WERI-Rb-1 (cell line): ENCODE measurements at regions not wholly inside any gene's neighbourhood (a gene's known extent, or its start where the extent isn't known, plus 50 kb on each side); places are given as distances from the start of the nearest gene placed in this dataset.
A peak's percentile ranks its signal among the peaks of the same experiment; 100 is the strongest.

Source experiments
- DNase-seq: peaks from one replicate; pipeline ENCODE4 v3.0.0-alpha.2; 2020
- H3K27ac ChIP-seq: fragments of 250-450 bp; sonication (Bioruptor Pico); 2 replicates; pipeline ENCODE4 v1.5.1; 2020; ENCODE audit warnings: mild to moderate bottlenecking, moderate library complexity
- H3K27me3 ChIP-seq: fragments of 250-450 bp; sonication (Bioruptor Pico); 2 replicates; pipeline ENCODE4 v1.5.1; 2021; ENCODE audit warnings: mild to moderate bottlenecking, low read depth, moderate library complexity; ENCODE audit not compliant: insufficient read depth, severe bottlenecking
- H3K36me3 ChIP-seq: fragments of 250-450 bp; sonication (Bioruptor Pico); 2 replicates; pipeline ENCODE4 v1.5.1; 2020; ENCODE audit warnings: mild to moderate bottlenecking, moderate library complexity
- H3K4me3 ChIP-seq: 2 replicates; pipeline ENCODE4 v1.5.1; 2011; ENCODE audit warnings: low read depth, mild to moderate bottlenecking, control low read depth, low read length
- H3K9me3 ChIP-seq: fragments of 250-450 bp; sonication (Bioruptor Pico); 2 replicates; pipeline ENCODE4 v1.5.1; 2021; ENCODE audit warnings: mild to moderate bottlenecking, moderate library complexity; ENCODE audit not compliant: severe bottlenecking
- CTCF ChIP-seq: IDR thresholded peaks from 2 replicates; pipeline ENCODE4 v1.5.1; 2011; ENCODE audit warnings: low read depth, mild to moderate bottlenecking, control low read depth, inconsistent platforms, low read length

- TF ChIP-seq CTCF = no peak
- Histone ChIP-seq H3K27me3 (peaks cover 22% of the 10 kb centered on the region), H3K36me3 (no peaks in the 10 kb centered on the region), H3K27ac (no peak overlapping the region), H3K4me3 (no peak overlapping the region), H3K9me3 (no peaks in the 10 kb centered on the region)
- DNase-seq = no peak
These were observed 352.6 kb downstream of the FSCB start for GRCh38 chr14:44154446-44154845.

- DNase-seq = no peak
- H3K9me3 ChIP-seq = no peaks in the 10 kb centered on the region
- no peak overlapping the region for H3K27ac ChIP-seq
- no peak overlapping the region for H3K4me3 ChIP-seq
- TF ChIP-seq CTCF = no peak
- peaks cover 19% of the 10 kb centered on the region for H3K27me3 ChIP-seq
- no peaks in the 10 kb centered on the region for H3K36me3 ChIP-seq
These were observed 355.8 kb downstream of the FSCB start for GRCh38 chr14:44151130-44151820.

- peak; percentile 65 for TF ChIP-seq CTCF
- H3K27ac ChIP-seq = no peak overlapping the region
- peaks cover 14% of the 10 kb centered on the region for H3K27me3 ChIP-seq
- H3K9me3 ChIP-seq = no peaks in the 10 kb centered on the region
- peak; percentile 44 for DNase-seq
- H3K4me3 ChIP-seq = no peak overlapping the region
- H3K36me3 ChIP-seq = no peaks in the 10 kb centered on the region
These were observed 357.5 kb downstream of the FSCB start for GRCh38 chr14:44149597-44149996.

GRCh38 chr14:44142006-44142405, 365.1 kb downstream of the FSCB start:
- Histone ChIP-seq H3K36me3 (no peaks in the 10 kb centered on the region), H3K4me3 (no peak overlapping the region), H3K9me3 (no peaks in the 10 kb centered on the region), H3K27me3 (peaks cover 7% of the 10 kb centered on the region), H3K27ac (no peak overlapping the region)
- no peak for TF ChIP-seq CTCF
- no peak for DNase-seq

GRCh38 chr14:44135972-44136371, 371.1 kb downstream of the FSCB start:
- no peaks in the 10 kb centered on the region for H3K9me3 ChIP-seq
- H3K27ac ChIP-seq = no peak overlapping the region
- no peak for TF ChIP-seq CTCF
- H3K4me3 ChIP-seq = no peak overlapping the region
- H3K36me3 ChIP-seq = no peaks in the 10 kb centered on the region
- H3K27me3 ChIP-seq = peaks cover 8% of the 10 kb centered on the region
- no peak for DNase-seq

GRCh38 chr14:44131861-44132260, 375.2 kb downstream of the FSCB start:
- Histone ChIP-seq H3K27me3 (peaks cover 5% of the 10 kb centered on the region), H3K4me3 (no peak overlapping the region), H3K36me3 (no peaks in the 10 kb centered on the region), H3K9me3 (no peaks in the 10 kb centered on the region), H3K27ac (no peak overlapping the region)
- no peak for TF ChIP-seq CTCF
- no peak for DNase-seq
